ENCODE measurements at regions not wholly inside any gene's neighbourhood (a gene's known extent, or its start where the extent isn't known, plus 50 kb on each side); places are given as distances from the start of the nearest gene placed in this dataset.

DNA sequence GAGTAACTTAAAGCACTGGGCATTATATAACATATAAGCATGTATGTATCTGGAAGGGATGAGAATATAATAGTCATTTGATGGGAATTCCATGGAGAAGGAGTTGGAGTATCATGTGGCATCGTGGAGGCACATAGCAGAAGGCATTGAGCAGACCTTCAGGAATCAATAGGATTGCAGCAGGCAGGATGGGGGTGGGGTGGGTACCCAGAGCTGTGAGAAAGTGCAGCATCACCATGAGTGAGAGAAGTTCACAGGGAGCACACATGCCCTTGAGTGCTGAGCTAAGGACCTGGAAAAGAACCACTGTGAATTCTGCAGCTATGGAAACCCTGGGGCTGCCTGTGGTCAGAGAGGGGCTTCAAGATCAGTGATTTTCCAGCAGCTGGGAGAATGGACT lies 57.3 kb downstream of the MED10 start:
- TF ChIP-seq, protein P1, sequence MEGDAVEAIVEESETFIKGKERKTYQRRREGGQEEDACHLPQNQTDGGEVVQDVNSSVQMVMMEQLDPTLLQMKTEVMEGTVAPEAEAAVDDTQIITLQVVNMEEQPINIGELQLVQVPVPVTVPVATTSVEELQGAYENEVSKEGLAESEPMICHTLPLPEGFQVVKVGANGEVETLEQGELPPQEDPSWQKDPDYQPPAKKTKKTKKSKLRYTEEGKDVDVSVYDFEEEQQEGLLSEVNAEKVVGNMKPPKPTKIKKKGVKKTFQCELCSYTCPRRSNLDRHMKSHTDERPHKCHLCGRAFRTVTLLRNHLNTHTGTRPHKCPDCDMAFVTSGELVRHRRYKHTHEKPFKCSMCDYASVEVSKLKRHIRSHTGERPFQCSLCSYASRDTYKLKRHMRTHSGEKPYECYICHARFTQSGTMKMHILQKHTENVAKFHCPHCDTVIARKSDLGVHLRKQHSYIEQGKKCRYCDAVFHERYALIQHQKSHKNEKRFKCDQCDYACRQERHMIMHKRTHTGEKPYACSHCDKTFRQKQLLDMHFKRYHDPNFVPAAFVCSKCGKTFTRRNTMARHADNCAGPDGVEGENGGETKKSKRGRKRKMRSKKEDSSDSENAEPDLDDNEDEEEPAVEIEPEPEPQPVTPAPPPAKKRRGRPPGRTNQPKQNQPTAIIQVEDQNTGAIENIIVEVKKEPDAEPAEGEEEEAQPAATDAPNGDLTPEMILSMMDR (IDR thresholded peaks at IDR 0.05) = no peak
- TF ChIP-seq POLR2A (IDR thresholded peaks at IDR 0.05) = no peak

All from sigmoid colon (tissue), 3 donors.